AG10803 (cell line): ENCODE measurements at regions not wholly inside any gene's neighbourhood (a gene's known extent, or its start where the extent isn't known, plus 50 kb on each side); places are given as distances from the start of the nearest gene placed in this dataset.

Experiments used
- DNase-seq: peaks from one replicate; pipeline ENCODE4 v3.0.0; 2010; ENCODE audit warnings: low read depth
- H3K4me3 ChIP-seq: 2 replicates; pipeline ENCODE4 v1.5.1; 2011; ENCODE audit warnings: mild to moderate bottlenecking, low read length, control low read depth
- TF ChIP-seq, protein P1 (sequence below): conservative IDR thresholded peaks from 2 replicates; pipeline ENCODE4 v1.5.1; 2011; ENCODE audit warnings: mild to moderate bottlenecking, low read length, control low read depth, inconsistent platforms

DNA sequence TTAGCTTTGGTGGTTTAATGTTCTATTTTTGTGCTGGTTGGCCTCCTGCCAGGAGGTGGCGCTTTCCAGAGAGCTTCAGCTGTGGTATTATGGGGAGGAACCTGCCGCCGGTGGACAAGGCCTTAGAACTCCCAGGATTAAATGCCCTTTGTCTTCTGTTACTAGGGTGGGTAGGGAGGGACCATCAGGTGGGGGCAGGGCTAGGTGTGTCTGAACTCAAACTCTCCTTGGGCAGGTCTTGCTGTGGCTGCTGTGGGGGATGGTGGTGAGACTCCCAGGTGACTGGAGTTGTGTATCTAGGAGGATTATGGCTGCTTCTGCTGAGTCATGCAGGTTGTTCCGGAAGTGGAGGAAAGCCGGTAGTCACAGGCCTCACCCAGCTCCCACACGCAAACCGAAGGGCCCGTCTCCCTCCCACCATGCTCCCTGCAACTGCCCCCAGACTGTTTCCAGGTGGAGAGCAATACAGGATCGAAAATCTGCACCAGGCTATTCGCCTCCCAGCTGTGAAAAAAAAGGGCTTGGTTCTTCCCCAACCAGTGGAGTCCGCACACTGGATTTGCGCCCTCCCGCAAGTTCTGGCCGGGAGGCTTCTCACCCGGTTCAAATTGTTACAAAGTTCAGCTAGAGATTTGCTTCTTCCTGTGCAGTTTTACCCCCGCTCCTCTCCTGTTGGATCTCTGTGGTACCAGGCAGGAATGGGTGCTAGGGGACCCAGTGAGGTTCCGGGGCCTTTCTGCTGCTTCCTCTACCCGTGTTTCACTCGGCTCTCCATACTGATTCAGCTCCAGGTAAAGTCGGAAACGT is 220.5 kb downstream of the CENPF start:
- DNase-seq = no peak
- TF ChIP-seq, protein P1, sequence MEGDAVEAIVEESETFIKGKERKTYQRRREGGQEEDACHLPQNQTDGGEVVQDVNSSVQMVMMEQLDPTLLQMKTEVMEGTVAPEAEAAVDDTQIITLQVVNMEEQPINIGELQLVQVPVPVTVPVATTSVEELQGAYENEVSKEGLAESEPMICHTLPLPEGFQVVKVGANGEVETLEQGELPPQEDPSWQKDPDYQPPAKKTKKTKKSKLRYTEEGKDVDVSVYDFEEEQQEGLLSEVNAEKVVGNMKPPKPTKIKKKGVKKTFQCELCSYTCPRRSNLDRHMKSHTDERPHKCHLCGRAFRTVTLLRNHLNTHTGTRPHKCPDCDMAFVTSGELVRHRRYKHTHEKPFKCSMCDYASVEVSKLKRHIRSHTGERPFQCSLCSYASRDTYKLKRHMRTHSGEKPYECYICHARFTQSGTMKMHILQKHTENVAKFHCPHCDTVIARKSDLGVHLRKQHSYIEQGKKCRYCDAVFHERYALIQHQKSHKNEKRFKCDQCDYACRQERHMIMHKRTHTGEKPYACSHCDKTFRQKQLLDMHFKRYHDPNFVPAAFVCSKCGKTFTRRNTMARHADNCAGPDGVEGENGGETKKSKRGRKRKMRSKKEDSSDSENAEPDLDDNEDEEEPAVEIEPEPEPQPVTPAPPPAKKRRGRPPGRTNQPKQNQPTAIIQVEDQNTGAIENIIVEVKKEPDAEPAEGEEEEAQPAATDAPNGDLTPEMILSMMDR = no peak
- H3K4me3 ChIP-seq = no peak overlapping the region

DNA sequence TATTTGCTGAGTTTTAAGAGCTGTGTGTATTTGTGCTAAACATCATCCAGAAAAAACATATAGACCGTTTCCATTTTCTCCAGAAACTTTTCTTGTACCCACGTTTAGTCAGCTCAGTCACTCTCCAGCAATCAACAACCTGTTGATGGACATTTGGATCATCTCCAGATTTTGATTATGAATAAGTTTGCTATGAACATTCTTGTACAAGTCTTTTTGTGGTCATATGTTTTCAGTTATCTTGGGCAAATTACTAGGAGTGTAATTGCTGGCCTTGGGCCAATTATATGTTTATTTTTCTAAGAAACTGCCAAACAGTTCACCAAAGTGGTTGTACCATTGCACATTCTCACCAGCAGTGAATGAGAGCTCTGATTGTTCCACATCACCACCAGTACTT is 221.8 kb downstream of the CENPF start:
- peak; percentile 29 for DNase-seq
- TF ChIP-seq, protein P1 = no peak
- H3K4me3 ChIP-seq = no peak overlapping the region

DNA sequence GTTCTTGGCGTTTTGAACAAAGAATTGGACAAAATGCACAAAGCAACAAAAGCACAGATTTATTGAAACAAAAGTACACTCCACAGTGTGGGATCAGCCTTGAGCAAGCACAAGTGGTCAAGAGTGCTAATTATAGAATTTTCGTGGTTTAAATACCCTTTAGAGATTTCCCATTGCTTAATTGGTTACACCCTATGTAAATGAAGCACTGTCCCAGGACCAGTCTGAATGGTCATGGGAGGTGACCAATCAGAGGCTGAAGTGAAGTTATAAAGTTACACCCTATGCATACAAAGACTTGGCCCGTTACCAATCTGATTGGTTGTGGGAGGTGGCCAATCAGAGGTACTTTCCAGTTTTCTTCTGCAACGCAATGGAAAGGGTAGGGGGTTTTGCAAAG is 223.6 kb downstream of the CENPF start:
- DNase-seq = no peak
- TF ChIP-seq, protein P1 = no peak
- no peak overlapping the region for H3K4me3 ChIP-seq

DNA sequence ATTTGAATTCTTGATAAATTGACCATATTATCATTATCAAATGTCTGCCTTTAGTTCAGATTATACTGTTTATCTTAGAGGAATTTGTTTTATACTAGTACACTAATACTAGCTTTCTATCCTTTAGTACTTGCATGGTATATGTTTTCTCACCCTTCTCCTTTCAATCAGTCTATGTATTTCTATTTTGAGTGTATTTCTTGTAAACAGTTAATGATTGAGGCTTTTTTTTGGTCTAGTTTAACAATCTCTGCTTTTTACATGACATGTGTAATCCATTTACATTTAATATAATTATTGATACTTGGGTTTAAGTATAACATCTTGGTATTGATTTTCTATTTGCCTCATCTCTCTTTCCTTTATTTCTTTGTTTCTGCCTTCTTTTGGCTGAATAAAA is 224.9 kb downstream of the CENPF start:
- no peak for DNase-seq
- H3K4me3 ChIP-seq = no peak overlapping the region
- TF ChIP-seq, protein P1 = no peak

DNA sequence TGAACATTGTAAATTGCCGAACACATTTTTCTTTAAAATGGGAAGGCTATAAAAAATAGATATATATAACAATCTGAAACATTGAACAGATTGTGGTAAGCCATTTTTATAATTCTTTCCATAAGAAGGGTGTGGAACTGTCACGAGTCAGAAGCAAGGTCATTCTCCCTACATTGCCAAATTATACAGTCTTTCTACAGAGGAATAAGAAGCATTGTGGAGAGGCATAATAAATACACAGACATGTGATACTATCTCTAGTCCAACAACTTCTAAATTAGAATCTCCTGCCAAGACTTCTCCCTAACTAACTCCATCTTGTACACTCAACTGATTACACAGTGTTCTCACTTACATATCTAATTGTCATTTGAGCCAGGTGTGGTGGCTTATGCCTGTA is 227.9 kb downstream of the CENPF start:
- H3K4me3 ChIP-seq = no peak overlapping the region
- peak; percentile 65 for DNase-seq
- TF ChIP-seq, protein P1 = no peak

DNA sequence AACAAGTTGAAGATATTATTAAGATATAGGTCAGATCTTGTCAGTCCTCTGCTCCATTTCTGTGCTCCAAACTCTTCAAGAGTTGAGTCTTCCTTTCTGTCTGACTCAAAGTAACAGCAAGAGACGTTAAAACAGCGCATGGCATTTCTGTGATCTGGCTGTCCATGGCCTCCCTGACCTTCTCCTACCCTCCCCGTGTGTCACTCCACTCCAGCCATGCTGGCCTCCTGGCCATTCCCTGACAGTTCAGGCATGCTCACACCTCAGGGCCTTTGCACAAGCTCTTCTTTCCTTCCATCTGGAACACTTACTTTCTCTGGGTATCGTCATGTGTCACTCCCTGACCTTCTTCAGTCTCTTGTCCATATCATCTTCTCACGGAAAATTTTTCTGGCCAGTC is 229.0 kb downstream of the CENPF start:
- no peak for DNase-seq
- TF ChIP-seq, protein P1 = no peak
- H3K4me3 ChIP-seq = no peak overlapping the region

DNA sequence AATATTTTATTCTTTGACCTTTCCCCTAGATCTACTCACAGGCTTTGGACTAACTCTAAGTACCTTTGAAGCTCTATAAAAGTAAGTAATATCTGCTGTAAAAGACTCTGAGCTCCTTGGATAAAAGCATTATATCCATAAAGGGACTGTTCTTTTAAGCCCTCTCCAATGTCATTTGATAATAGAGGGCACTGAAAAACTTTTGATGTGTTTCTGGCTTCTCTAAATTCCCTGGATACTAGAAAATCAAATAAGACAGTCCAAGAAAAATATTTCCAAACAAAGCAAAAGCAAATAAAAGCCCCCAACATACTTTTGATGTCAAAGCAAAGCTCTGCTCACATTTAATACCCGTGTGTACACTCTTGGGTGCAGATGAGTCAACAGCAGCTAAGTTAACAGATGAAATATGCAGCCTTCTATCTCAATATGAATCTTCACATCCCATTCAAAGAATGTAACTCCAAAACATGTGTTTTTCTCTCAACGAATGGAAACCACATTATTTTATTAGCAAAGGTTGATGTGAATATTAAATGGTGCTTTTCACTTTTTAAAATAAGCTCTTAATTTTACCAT is 230.3 kb downstream of the CENPF start:
- peak; percentile 91 for DNase-seq
- H3K4me3 ChIP-seq = no peak overlapping the region
- TF ChIP-seq, protein P1 = no peak
